Right ventricle myocardium superior (tissue), 1 donor: ENCODE measurements at regions not wholly inside any gene's neighbourhood (a gene's known extent, or its start where the extent isn't known, plus 50 kb on each side); places are given as distances from the start of the nearest gene placed in this dataset.

Source experiments
- ATAC-seq: fragments of 200-7000 bp; cut with Tn5 transposase; one replicate; pipeline ENCODE4 v1.9.1; 2020; ENCODE audit warnings: mild to moderate bottlenecking; ENCODE audit not compliant: poor library complexity
- DNase-seq: peaks from one replicate; pipeline ENCODE4 v3.0.0-alpha.2; 2020
- intact Hi-C: fragments of 100-400 bp; cut with DNase I; formaldehyde crosslinking; loops from one replicate; pipeline ENCODE4 v1.11.2; 2022
- donor health status: DM: no; HTN: yes; CAD: no; lungs with severe emphysema.

DNA sequence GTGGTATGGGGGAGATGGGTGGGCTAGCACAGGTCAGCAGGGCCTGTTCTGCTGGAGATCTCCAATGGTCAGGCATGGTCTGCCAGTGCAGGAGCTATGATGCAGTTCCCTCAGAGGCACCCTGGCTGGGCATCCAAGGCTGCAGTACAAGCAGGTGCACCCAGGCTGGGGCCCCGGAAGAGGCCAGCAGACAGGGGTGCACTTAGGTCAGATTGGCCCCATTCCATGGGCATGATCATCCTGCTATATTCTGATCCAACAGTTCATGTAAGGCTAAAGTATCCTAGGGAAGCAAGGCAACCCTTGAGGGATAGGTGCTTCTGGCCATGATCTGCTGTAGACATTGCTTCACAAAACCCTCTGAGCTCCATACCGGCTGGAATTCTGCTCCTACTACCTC lies 53.5 kb downstream of the STRIT1 start:
- ATAC-seq = no peak

DNA sequence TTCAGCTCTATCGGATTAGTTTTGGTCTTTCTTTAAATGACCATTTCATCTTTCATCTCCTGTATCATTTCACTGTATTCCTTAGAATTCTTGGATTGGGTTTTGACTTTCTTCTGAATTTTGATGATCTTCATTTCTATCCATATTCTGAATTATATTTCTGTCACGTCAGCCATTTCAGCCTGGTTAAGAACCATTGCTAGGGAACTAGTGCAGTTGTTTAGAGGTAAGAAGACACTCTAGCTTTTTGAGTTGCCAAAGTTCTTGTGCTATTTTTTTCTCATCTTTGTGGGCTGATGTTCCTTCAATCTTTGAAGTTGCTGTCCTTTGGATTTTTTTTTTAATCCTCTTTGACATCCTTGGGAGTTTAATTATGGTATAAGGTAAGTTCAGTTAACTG lies 54.6 kb downstream of the STRIT1 start:
- intact Hi-C loops = loop anchor here (10.0 kb wide), 1 partner anchor 76 kb away; no protein-coding TSS in a partner anchor
- ATAC-seq (no peak), DNase-seq (no peak)

More for the DNA sequence above, 53.5 kb downstream of the STRIT1 start:
- no peak for DNase-seq
- intact Hi-C loops = loop anchor here (10.0 kb wide), 1 partner anchor 75 kb away; no protein-coding TSS in a partner anchor

DNA sequence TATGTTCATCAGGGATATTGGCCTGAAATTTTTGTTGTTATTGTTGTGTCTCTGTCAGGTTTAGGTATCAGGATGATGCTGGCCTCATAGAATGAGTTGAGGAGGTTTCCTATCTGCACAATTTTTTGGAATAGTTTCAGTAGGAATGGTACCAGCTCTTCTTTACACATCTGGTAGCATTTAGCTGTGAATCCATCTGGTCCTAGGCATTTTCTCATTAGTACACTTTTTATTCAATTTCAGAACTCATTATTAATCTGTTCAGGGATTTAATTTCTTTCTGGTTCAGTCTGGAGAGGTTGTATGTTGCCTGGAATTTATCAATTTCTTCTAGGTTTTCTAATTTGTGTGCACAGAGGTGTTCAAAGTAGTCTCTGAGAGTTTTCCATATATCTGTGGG lies 57.0 kb downstream of the STRIT1 start:
- intact Hi-C loops = loop anchor here (10.0 kb wide), 1 partner anchor 78 kb away; no protein-coding TSS in a partner anchor
- DNase-seq (no peak), ATAC-seq (no peak)
